ENCODE measurements at regions not wholly inside any gene's neighbourhood (a gene's known extent, or its start where the extent isn't known, plus 50 kb on each side); places are given as distances from the start of the nearest gene placed in this dataset.

DNA sequence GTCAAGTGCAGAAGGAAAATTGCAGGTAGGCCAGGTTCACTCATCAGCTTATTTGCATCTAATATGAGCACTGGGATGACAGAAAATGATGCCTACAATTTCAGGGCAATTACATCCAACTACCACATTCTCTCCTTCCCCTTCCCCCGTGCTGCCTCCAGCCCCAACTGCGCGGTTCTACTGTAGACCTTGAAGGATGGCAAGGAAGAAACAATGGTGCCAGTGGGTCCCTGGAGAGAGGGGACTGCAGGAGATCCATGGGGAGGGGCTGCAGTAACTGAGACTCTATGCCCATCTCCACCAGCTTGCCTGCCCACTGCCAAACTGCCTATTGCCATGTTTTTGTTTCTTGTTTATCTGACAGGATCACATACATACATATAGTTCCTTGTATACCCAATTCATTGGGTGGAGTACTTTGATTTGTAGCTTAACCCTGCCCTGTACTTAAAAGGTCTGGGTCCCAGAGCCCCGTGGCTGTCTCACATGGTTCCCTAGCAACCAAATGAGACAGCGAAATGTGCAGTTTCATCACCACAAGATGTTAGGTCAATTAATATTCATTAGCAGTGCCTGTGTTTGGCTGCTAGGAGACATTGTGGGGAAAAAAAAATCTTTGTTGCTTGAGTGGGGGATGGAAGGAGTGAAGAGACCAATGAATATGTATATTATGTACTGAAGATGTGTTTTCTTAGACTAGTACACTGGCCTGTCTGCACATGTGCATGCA lies 253.5 kb upstream of the PLET1 start:
- TF ChIP-seq POLR2A (IDR thresholded peaks at IDR 0.05; ENCODE audit: low read length): no peak
- TF ChIP-seq GATA1 (IDR thresholded peaks at IDR 0.05; ENCODE audit: low read depth, low read length): no peak

All from erythroblast (primary cell).